ENCODE measurements at regions not wholly inside any gene's neighbourhood (a gene's known extent, or its start where the extent isn't known, plus 50 kb on each side); places are given as distances from the start of the nearest gene placed in this dataset.

- TF ChIP-seq ZNF462 (CRISPR knock-in tag; IDR thresholded peaks at IDR 0.05) (no peak), CTCF (conservative IDR thresholded peaks at IDR 0.05; ENCODE audit: low read depth in 2 of 2) (no peak), EZH2phosphoT487 (IDR thresholded peaks at IDR 0.05; ENCODE audit: unreplicated experiment) (no peak)
Observed at GRCh38 chr20:11395581-11395980, 522.1 kb upstream of the BTBD3 start (continued).

GRCh38 chr20:11401988-11402387, 515.7 kb upstream of the BTBD3 start:
- no peak overlapping the region for H3K4me3 ChIP-seq
- Mint-ChIP-seq H3K36me3 (ENCODE audit: low read depth) (no peaks in the 10 kb centered on the region), H3K9me3 (no peaks in the 10 kb centered on the region), H3K4me1 (no peaks in the 10 kb centered on the region), H3K4me3 (no peak overlapping the region), H3K27me3 (ENCODE audit: insufficient read depth, low read depth, poor library complexity) (no peaks in the 10 kb centered on the region), H3K27ac (no peak overlapping the region)
- H3K36me3 ChIP-seq (ENCODE audit: insufficient read depth): no peaks in the 10 kb centered on the region
- no peaks in the 10 kb centered on the region for H3K79me2 ChIP-seq (replicated peaks; ENCODE audit: insufficient read depth)
- H3K27me3 ChIP-seq (ENCODE audit: insufficient read depth): no peaks in the 10 kb centered on the region
- H3K4me1 ChIP-seq (ENCODE audit: insufficient read depth): no peaks in the 10 kb centered on the region
- DNase-seq (ENCODE audit: low spot score): no peak
- no peaks in the 10 kb centered on the region for H4K20me1 ChIP-seq (replicated peaks; ENCODE audit: insufficient read depth)
- 0 out of 2 replicates have a peak, but pooled peaks cover 2% of the 10 kb centered on the region for H3K9me2 ChIP-seq (ENCODE audit: insufficient read depth)
- ATAC-seq: no peak
- no peak for TF ChIP-seq JUNB (IDR thresholded peaks at IDR 0.05; ENCODE audit: unreplicated experiment)
- TF ChIP-seq STAT1 (IDR thresholded peaks at IDR 0.05; ENCODE audit: unreplicated experiment): no peak
- no peak for TF ChIP-seq POLR2AphosphoS5 (IDR thresholded peaks at IDR 0.05; ENCODE audit: low read depth)
- TF ChIP-seq CTCF (conservative IDR thresholded peaks at IDR 0.05; ENCODE audit: low read depth in 2 of 2): no peak
- no peak for TF ChIP-seq EZH2phosphoT487 (IDR thresholded peaks at IDR 0.05; ENCODE audit: unreplicated experiment)
- TF ChIP-seq REST (IDR thresholded peaks at IDR 0.05; ENCODE audit: unreplicated experiment): no peak
- TF ChIP-seq NANOG (IDR thresholded peaks at IDR 0.05; ENCODE audit: borderline replicate concordance): no peak
- no peak for TF ChIP-seq ZNF331 (CRISPR knock-in tag; IDR thresholded peaks at IDR 0.05; ENCODE audit: low read depth)
- TF ChIP-seq EZH2 (IDR thresholded peaks at IDR 0.05; ENCODE audit: low read depth, unreplicated experiment): no peak
- peak overlapping the region; percentile 67; the same call in 1 of the 2 replicates for H2AFZ ChIP-seq
- H3F3A ChIP-seq (replicated peaks; ENCODE audit: low read depth): no peaks in the 10 kb centered on the region
- no peak overlapping the region for H3K4me2 ChIP-seq
- no peak overlapping the region for H3K27ac ChIP-seq (ENCODE audit: low read depth)

Data from GM23338 (cell line).